GM12878 (cell line): ENCODE measurements at regions not wholly inside any gene's neighbourhood (a gene's known extent, or its start where the extent isn't known, plus 50 kb on each side); places are given as distances from the start of the nearest gene placed in this dataset.

Experiments used
- ATAC-seq: fragments of 200-7000 bp; cut with Tn5 transposase; 3 replicates; pipeline ENCODE4 v1.9.1; 2020; ENCODE audit warnings: mild to moderate bottlenecking, moderate library complexity
- BruUV-seq: library from RNA; stranded (reverse); fragments of 400-500 nt; replicated peaks from 2 replicates; lab custom pipeline; 2021; lab: Mats Ljungman, UMichigan
- CTCF ChIA-PET: fragments of 300-600 bp; sonication (Branson Sonifier 250); formaldehyde crosslinking; extraction: SDS; loops from one replicate; lab custom pipeline; 2021; ENCODE audit warnings: inconsistent platforms; lab: Yijun Ruan, JAX
- POLR2A ChIA-PET: fragments of 350-600 bp; formaldehyde crosslinking; extraction: SDS; loops from one replicate; lab custom pipeline; 2021; ENCODE audit warnings: inconsistent platforms; lab: Charles Lee
- RAD21 ChIA-PET: fragments of 300-600 bp; sonication (Branson Sonifier 250); formaldehyde crosslinking; loops from one replicate; lab custom pipeline; 2023; ENCODE audit warnings: antibody characterized with exemption; ENCODE audit not compliant: unreplicated experiment; lab: Charles Lee
- SMC1A ChIA-PET: fragments of 300-600 bp; sonication (Branson Sonifier 250); formaldehyde crosslinking; loops from one replicate; lab custom pipeline; 2023; ENCODE audit not compliant: unreplicated experiment, uncharacterized antibody; lab: Charles Lee
- DNase-seq: peaks from one replicate; pipeline ENCODE4 v3.0.0-alpha.2; 2011; ENCODE audit warnings: low read depth, low spot score
- FAIRE-seq: peaks from 3 replicates; lab custom pipeline; 2011; peaks lifted over from hg19 to GRCh38; lab: Jason Lieb, UNC
- H2AFZ ChIP-seq: 2 replicates; pipeline ENCODE4 v1.6.0; 2011; ENCODE audit warnings: low read depth, low read length, control low read depth; ENCODE audit not compliant: control insufficient read depth
- H3K27ac ChIP-seq: 2 replicates; pipeline ENCODE4 v1.5.1; 2011; ENCODE audit warnings: control low read depth; ENCODE audit not compliant: control insufficient read depth, insufficient read depth
- H3K27me3 ChIP-seq, 2 experiments: replicated peaks in 1 of 2; 2 replicates each; pipeline versions ENCODE4 v1.6.0 to v1.6.1; 2011; ENCODE audit warnings: low read length in 1 of 2; ENCODE audit not compliant: control insufficient read depth in 2 of 2, insufficient read depth in 2 of 2
- H3K36me3 ChIP-seq, 2 experiments: 2 replicates each; pipeline ENCODE4 v1.5.1; 2011; ENCODE audit warnings: low read length in 1 of 2; ENCODE audit not compliant: control insufficient read depth in 2 of 2, insufficient read depth in 2 of 2
- H3K4me1 ChIP-seq: 2 replicates; pipeline ENCODE4 v1.6.1; 2011; ENCODE audit warnings: mild to moderate bottlenecking, low read length, moderate library complexity, mixed read lengths; ENCODE audit not compliant: control insufficient read depth, insufficient read depth
- H3K4me2 ChIP-seq: 2 replicates; pipeline ENCODE4 v1.6.0; 2011; ENCODE audit warnings: control low read depth; ENCODE audit not compliant: control insufficient read depth, insufficient read depth
- H3K4me3 ChIP-seq: fragments of 200-600 bp; sonication (generic); 2 replicates; pipeline ENCODE4 v1.5.1; 2016
- H3K79me2 ChIP-seq: 2 replicates; pipeline ENCODE4 v1.6.0; 2011; ENCODE audit warnings: low read length; ENCODE audit not compliant: control insufficient read depth, insufficient read depth
- H3K9ac ChIP-seq: 2 replicates; pipeline ENCODE4 v1.8.0; 2011; ENCODE audit warnings: low read length, control low read depth, mixed read lengths; ENCODE audit not compliant: control insufficient read depth, insufficient read depth
- H3K9me3 ChIP-seq: replicated peaks from 3 replicates; pipeline ENCODE4 v1.5.1; 2011; ENCODE audit warnings: mild to moderate bottlenecking, low read length; ENCODE audit not compliant: control insufficient read depth, insufficient read depth
- H4K20me1 ChIP-seq: 2 replicates; pipeline ENCODE4 v1.6.0; 2011; ENCODE audit not compliant: control insufficient read depth, insufficient read depth
- BCL3 ChIP-seq: IDR thresholded peaks from 2 replicates; pipeline ENCODE4 v1.6.1; 2011; ENCODE audit warnings: borderline replicate concordance, low read depth, mild to moderate bottlenecking, moderate library complexity, low read length; ENCODE audit not compliant: insufficient read depth, poor library complexity, severe bottlenecking
- CHD2 ChIP-seq: IDR thresholded peaks from 2 replicates; pipeline ENCODE4 v1.6.1; 2011; ENCODE audit warnings: low read depth, low read length, improper control_type of control experiment, borderline replicate concordance
- EZH2 ChIP-seq: IDR thresholded peaks from 2 replicates; pipeline ENCODE4 v1.6.1; 2012; ENCODE audit warnings: low read depth, mild to moderate bottlenecking, control low read depth, inconsistent platforms, low read length, borderline replicate concordance; ENCODE audit not compliant: control insufficient read depth
- FOXM1 ChIP-seq: IDR thresholded peaks from 2 replicates; pipeline ENCODE4 v1.6.1; 2012; ENCODE audit warnings: low read depth, mild to moderate bottlenecking, inconsistent platforms, low read length, moderate library complexity
- MXI1 ChIP-seq: fragments of 150-350 bp; IDR thresholded peaks from 2 replicates; pipeline ENCODE4 v1.6.1; 2011; ENCODE audit warnings: low read depth, mild to moderate bottlenecking, inconsistent platforms, low read length, improper control_type of control experiment
- PAX8 ChIP-seq: fragments of 450-650 bp; IDR thresholded peaks from 2 replicates; pipeline ENCODE4 v1.6.1; 2017; ENCODE audit warnings: mild to moderate bottlenecking, moderate library complexity
- POLR2AphosphoS2 ChIP-seq: IDR thresholded peaks from 2 replicates; pipeline ENCODE4 v1.6.1; 2011; ENCODE audit warnings: low read depth, mild to moderate bottlenecking, low read length, improper control_type of control experiment, moderate library complexity
- RUNX3 ChIP-seq: IDR thresholded peaks from 2 replicates; pipeline ENCODE4 v1.6.1; 2012; ENCODE audit warnings: low read length, inconsistent platforms
- SIX5 ChIP-seq: IDR thresholded peaks from 2 replicates; pipeline ENCODE4 v1.6.1; 2011; ENCODE audit warnings: mild to moderate bottlenecking, low read depth, low read length, moderate library complexity; ENCODE audit not compliant: severe bottlenecking
- SREBF1 ChIP-seq: IDR thresholded peaks from 2 replicates; pipeline ENCODE4 v1.6.1; 2012; ENCODE audit warnings: mild to moderate bottlenecking, low read length
- SUPT20H ChIP-seq: IDR thresholded peaks from 2 replicates; pipeline ENCODE4 v1.6.1; 2011; ENCODE audit warnings: low read depth, mild to moderate bottlenecking, low read length, moderate library complexity, borderline replicate concordance; ENCODE audit not compliant: control insufficient read depth
- WGBS: methylation state at CpG from one replicate; pipeline ENCODE4 v1.1.6; 2016; ENCODE audit warnings: low lambda C conversion rate; ENCODE audit not compliant: insufficient replicate concordance, insufficient coverage; ENCODE audit errors: missing lambda C conversion rate; 5-methylcytosine and 5-hydroxymethylcytosine counted together
- in situ Hi-C: fragments of 300-500 bp; cut with MboI; formaldehyde crosslinking; loops from 9 replicates; pipeline ENCODE4 v1.14.3; 2018; ENCODE audit warnings: mixed read lengths
- intact Hi-C: fragments of 100-400 bp; cut with micrococcal nuclease; formaldehyde crosslinking; loops from one replicate; pipeline ENCODE4 v1.14.2; 2022; ENCODE audit not compliant: unreplicated experiment
- TF ChIP-seq, protein P1 (sequence below): fragments of 450-650 bp; formaldehyde crosslinking; IDR thresholded peaks from 2 replicates; pipeline ENCODE4 v1.4.0; 2020; ENCODE audit warnings: mild to moderate bottlenecking, moderate library complexity
- TF ChIP-seq, protein P2 (sequence below): IDR thresholded peaks from 2 replicates; pipeline ENCODE4 v1.6.1; 2012; ENCODE audit warnings: low read length, inconsistent platforms

- Histone ChIP-seq H3K9ac (no peak overlapping the region), H3K27ac (no peak overlapping the region), H4K20me1 (no peaks in the 10 kb centered on the region), H3K4me2 (no peak overlapping the region), H3K36me3 (no peaks in the 10 kb centered on the region), H3K4me3 (no peak overlapping the region), H3K79me2 (no peaks in the 10 kb centered on the region), H3K27me3 (no peaks in the 10 kb centered on the region), H3K9me3 (no peaks in the 10 kb centered on the region), H3K4me1 (no peaks in the 10 kb centered on the region), H2AFZ (no peak overlapping the region)
- no peak for DNase-seq
- POLR2A ChIA-PET: no interaction called here
- CTCF ChIA-PET: no interaction called here
- no peak for FAIRE-seq
- no peak for ATAC-seq
- SMC1A ChIA-PET: no interaction called here
- no peak for TF ChIP-seq SREBF1
- no peak for TF ChIP-seq BCL3
- TF ChIP-seq PAX8: no peak
- no peak for TF ChIP-seq MXI1
- TF ChIP-seq SUPT20H: no peak
- TF ChIP-seq RUNX3: no peak
- no peak for TF ChIP-seq POLR2AphosphoS2
- TF ChIP-seq, protein P1, sequence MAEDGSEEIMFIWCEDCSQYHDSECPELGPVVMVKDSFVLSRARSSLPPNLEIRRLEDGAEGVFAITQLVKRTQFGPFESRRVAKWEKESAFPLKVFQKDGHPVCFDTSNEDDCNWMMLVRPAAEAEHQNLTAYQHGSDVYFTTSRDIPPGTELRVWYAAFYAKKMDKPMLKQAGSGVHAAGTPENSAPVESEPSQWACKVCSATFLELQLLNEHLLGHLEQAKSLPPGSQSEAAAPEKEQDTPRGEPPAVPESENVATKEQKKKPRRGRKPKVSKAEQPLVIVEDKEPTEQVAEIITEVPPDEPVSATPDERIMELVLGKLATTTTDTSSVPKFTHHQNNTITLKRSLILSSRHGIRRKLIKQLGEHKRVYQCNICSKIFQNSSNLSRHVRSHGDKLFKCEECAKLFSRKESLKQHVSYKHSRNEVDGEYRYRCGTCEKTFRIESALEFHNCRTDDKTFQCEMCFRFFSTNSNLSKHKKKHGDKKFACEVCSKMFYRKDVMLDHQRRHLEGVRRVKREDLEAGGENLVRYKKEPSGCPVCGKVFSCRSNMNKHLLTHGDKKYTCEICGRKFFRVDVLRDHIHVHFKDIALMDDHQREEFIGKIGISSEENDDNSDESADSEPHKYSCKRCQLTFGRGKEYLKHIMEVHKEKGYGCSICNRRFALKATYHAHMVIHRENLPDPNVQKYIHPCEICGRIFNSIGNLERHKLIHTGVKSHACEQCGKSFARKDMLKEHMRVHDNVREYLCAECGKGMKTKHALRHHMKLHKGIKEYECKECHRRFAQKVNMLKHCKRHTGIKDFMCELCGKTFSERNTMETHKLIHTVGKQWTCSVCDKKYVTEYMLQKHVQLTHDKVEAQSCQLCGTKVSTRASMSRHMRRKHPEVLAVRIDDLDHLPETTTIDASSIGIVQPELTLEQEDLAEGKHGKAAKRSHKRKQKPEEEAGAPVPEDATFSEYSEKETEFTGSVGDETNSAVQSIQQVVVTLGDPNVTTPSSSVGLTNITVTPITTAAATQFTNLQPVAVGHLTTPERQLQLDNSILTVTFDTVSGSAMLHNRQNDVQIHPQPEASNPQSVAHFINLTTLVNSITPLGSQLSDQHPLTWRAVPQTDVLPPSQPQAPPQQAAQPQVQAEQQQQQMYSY (CRISPR knock-in tag): no peak
- no peak for TF ChIP-seq CHD2
- no peak for TF ChIP-seq EZH2
- no peak for TF ChIP-seq FOXM1
- TF ChIP-seq SIX5: no peak
- TF ChIP-seq, protein P2, sequence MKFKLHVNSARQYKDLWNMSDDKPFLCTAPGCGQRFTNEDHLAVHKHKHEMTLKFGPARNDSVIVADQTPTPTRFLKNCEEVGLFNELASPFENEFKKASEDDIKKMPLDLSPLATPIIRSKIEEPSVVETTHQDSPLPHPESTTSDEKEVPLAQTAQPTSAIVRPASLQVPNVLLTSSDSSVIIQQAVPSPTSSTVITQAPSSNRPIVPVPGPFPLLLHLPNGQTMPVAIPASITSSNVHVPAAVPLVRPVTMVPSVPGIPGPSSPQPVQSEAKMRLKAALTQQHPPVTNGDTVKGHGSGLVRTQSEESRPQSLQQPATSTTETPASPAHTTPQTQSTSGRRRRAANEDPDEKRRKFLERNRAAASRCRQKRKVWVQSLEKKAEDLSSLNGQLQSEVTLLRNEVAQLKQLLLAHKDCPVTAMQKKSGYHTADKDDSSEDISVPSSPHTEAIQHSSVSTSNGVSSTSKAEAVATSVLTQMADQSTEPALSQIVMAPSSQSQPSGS: no peak
- no TSS peak for BruUV-seq
- intact Hi-C loops: no loop called here
- 50% methylated on average over 2 of the region's 2 CpGs for WGBS
- RAD21 ChIA-PET: no interaction called here
- in situ Hi-C loops: no loop called here
Observed at GRCh38 chrX:138931212-138931611, 219.7 kb upstream of the FGF13 start.
